HK-2 (cell line): ENCODE measurements at regions not wholly inside any gene's neighbourhood (a gene's known extent, or its start where the extent isn't known, plus 50 kb on each side); places are given as distances from the start of the nearest gene placed in this dataset.

Source experiments
- DNase-seq: peaks from one replicate; pipeline ENCODE4 v3.0.0-alpha.2; 2018; ENCODE audit not compliant: unreplicated experiment

DNA sequence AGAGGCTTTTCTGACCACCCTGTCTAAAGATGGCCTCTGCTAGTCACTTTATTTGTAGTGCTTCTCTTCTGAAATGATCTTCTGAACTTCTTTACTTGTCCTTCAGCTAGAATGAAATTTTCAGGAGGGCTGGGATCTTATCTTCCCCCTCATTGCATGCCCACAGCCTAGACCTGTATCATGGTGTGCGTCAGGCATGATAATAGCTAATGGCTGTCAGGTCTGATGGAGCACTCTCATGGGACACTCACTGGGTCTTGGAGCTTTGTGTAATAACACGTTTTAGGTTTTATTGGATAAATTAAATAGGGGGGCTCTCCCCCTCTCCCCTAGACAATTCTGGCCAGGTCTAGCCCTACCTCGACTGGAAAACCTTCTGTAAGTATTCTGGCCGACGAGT lies 97.1 kb upstream of the NRXN3 start:
- no peak for DNase-seq

DNA sequence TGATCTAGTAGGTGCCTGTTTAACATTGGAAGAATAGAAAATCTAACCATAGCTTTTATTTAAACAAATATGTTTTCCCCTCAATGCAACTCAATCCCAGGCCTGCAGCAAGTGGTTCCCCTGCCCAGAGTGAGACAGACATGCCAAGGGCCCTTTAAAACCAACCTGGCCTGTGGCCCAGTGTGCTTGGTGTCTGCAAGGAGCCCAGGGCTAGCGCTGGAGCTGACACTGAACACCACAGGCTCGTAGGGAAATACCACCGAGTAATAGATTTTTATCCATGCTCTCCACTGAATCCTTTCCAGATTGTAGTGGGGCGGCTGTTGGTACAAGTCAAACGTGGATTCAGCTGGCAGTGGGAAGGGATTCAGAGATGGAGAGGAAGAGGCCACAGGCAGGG lies 95.6 kb upstream of the NRXN3 start:
- no peak for DNase-seq

DNA sequence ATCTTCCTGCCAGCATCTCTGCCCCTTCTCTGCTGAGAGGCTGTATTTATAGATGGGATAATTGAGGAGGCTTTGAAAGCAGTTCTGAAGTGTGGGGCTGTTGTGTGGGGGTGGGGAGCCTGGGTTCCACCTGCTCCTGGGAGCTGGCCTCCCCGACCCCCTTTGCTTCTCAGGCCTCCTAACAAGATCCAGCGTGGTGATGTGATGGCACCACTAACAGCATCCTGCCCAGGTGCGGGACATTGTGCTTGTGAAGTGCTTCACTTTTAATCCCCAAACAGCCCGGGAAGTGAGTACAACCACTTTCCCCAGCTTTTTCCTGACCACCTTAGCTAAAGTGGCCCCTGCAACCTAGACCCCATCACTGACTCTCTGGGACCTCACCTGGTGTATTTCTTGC lies 95.1 kb upstream of the NRXN3 start:
- no peak for DNase-seq

DNA sequence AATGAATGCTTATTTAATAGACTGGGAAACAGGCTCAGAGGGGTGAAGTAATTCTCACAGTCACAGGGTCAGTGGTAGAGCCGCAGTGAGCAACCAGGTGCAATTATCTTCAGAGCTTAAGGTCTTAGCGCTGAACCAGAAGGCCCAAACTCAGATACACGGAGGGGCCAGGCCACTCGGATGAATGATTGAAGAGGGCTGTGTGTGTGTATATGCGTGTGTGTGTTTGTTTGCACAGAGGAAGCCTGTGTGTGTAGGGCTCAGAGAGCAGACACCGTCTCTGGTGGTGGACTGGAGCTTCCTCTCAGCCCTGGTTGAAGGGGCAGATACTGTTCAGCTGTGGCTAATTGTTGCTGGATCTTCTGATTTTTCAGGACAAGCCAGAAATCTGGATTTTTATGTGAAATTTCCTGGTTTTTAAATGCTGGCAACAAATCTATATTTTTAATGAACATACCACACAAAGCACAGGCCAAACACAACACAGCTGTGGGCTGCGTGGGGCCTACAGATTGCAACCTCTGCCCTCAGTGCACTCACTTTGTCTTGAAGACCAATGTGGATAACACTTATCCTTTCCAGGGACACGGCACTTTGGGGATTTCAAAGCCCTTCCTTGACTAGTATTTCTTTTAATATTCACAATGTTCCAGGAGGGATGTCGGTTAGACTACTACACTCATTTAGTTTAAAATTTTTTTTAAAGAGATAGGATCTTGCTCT lies 94.5 kb upstream of the NRXN3 start:
- DNase-seq: no peak

DNA sequence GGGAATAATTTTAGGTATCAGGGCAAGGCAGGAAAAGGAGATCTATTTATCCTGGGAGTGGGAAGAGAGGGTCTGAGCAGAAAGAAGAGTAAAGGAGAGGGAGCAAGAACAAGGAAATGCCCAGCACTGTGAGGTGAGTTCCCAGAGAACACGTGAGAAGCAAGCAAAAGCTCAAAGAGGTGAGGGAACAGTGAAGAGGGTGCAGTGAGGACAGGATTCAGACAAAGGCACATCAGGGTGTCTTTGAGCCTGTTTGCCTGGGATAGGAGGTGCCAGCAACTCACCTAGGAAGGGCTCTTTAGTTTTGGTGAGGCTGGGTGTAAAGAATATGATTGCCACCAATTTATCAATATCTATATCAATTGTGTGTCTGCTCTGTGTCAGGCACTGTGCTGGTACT lies 88.9 kb upstream of the NRXN3 start:
- no peak for DNase-seq

DNA sequence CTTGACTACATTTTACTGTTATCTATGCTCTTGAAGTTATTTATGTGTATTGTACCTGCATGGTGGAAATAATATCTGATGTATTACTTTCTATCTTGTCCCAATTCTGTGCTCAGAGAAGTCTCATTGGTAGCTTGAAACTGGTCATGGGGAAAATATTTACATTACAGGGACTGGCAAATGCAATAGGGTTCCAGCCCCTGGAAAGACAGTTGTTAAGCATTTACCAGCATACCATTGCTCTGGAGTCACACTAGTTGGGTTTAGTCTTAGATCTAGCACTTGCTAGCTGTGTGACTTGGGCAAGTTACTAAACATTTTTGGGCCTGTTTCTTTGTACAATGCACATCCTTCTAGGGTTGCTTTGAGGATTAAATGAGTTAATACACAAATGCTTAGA lies 86.3 kb upstream of the NRXN3 start:
- peak; percentile 6 for DNase-seq

DNA sequence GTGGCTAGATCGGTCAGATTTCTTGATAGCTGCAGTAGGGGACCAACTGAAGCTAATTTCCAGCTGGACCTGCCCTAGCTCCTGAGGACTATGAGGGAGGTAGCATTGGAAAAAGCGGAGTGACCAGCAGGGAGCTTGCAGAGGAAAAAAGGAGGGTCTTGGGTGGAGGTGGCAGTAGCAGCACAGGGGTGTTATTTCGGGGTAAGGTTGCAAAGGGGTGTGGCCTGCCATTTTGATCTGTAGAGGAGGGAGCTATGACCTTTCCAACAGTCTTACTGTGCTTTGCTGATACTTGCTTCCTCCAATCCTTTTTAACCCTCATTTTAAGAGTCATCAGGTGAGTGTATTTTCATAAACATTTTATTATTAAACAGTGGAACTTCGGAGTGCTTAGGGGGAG lies 83.8 kb upstream of the NRXN3 start:
- DNase-seq: no peak

DNA sequence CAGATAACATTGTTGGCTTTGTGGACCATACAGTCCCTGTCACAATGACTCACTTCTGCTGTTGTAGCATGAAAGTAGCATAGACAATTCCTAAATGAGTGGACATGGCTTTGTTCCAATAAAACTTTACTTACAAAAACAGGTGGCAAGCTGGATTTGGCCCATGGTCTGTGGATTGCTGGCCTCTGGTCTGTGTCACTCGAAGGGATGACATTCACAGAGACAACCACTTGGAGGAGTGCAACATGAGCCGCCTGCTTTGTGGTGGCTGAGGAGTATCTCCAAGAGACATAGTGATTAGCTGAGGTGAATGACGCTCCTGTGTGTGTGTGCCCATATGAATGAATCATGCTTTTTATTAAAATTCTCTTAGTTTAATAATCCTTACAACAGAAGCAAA lies 81.3 kb upstream of the NRXN3 start:
- no peak for DNase-seq

DNA sequence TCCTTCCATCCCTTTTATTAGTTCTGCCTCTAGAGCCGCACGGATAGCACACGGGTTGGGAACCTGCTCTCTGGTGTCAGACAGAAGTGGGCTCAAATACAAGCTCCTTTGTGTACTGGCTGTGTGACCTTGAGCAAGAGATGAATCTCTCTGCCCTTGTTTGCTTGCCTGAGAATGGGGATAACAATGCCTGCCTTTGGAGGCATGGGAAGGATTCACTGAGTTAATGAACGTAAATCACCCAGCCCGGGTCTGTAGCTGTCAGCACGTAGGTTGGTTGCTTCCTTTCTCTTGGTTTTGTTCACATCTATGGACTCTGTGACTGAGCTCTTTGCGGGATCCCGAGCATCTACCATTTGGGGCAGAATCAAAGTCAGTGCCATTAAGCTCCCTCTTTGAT lies 79.3 kb upstream of the NRXN3 start:
- no peak for DNase-seq

DNA sequence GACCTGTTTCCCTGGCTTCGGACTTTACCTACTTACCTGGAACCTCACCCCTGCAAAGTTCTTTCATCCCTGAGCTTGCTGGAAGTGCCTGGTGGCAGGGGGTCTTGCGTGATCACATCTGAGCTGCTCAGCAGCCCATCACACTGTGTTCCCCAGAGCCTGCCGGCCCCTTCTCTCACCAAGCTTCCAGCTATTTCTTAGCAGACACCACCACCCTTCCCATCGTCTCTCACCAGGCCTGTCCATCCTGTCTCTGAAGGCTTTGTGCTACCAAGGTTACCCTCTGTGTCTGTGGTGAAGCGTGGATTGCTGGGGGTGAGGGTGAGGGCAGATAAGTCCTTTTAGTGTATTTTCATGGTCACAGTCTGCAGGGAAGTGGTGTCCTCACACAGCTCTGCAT lies 78.8 kb upstream of the NRXN3 start:
- DNase-seq: no peak

DNA sequence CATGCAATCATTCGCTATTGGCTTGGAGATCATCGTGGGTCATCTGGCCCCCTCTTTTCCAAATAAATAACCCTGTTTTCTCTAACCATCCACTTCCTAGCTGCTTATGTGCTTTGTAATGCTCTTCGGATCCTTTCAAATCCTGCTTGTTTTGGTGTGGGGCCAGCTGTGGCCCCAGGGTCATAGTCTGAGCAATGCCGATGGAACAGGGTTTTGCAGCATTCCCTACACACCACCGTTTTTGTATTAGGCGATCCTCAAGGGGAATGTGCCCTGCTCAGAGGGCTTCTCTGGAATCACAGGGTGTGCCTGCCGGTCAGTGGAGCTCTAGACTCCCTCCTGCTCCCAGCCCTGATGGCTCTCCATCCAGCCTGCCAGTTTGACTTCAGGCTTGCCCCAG lies 78.1 kb upstream of the NRXN3 start:
- no peak for DNase-seq

DNA sequence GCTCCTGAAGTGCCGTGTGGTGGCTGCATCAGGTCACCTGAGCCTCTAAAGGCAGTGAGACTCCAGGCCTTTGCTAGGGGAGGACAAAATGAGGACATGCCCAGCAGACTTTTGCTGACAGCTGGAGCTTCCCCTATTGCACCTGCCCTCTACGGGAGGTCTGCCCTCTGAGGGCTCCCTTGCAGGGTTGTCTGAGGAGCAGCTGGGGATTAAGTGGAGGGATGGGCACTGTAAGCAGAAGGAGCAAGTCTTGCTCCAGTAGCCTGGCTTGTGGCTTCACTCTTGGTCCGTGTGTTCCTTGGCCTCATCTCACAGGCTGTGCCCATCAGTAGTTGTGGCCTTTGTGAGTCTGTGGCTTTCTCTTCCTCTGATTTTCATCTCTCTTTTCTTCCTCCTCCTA lies 66.9 kb upstream of the NRXN3 start:
- DNase-seq: no peak

DNA sequence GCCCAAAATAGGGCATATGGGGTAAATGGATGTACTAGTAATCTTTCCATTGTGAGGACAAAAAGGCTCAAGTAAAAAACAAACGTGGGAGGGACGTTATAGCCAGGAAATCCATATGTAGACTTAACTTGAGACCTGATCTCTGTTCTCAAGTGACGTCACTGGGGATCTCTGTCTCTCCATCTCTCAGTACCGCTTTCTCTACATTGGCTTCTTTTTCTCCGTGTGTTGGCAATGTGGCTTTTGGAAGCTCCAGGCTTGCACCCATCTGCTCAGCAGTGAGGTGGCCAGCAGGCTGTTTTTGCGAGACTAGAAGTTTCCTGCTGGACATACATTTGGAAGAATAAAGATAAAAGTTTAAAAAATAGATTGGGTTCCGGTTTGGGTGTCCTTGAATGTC lies 66.0 kb upstream of the NRXN3 start:
- DNase-seq: no peak

DNA sequence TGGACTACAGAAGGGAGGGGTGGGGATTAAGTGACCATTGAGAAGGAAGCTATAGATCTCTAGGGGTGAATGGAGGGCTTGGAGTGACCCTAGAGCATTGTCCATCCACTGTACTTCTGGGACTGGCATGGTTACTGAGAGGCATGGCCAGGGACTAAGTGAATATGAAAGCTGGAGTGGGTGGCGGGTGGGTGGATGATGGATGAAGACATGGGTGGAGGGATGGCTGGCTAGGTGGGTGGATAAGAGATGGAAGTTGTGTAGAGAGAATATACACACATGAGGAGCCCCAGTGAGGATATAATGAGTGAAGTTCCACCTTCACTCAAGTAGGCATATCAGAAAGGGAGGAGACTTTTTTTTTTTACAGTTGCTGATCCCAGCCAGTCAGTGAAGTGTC lies 65.5 kb upstream of the NRXN3 start:
- DNase-seq: no peak

DNA sequence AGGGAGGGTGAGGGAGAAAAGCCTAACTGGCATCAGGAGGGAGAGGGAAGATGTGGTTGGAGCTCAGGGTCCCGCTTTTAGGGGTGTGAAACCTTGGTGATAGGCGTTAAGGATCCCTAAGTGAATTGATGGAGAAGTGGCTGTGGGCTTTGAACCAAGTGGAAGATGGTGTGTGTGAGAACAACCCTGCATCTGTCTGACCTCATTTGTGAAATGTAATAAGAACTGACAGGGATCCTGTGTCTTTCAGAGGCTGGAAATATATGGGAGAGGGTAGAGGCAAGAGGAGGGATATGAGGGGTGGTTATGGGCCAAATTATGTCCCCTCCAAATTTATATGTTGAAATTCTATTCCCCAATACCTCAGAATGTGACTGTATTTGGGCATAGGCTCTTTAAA lies 63.8 kb upstream of the NRXN3 start:
- DNase-seq: no peak

DNA sequence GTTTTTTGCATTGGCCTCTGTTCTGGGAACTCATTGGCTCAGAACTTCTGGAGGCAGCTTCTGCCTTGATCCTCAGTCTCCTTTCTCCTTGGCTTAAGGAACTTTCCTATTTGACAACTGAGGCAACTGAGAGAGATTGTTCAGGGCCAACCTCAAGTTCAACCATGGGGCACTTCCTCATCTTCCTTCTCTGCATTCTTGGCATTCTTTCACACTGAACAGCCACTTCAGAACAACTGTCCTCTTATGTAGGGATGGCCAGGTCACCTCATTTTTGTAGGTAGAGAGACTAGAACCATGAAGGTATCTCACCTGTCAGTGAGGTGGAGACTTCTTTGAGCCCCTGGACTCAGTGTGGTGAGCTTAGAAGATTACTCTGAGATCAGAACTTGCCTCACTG lies 63.0 kb upstream of the NRXN3 start:
- DNase-seq: no peak

DNA sequence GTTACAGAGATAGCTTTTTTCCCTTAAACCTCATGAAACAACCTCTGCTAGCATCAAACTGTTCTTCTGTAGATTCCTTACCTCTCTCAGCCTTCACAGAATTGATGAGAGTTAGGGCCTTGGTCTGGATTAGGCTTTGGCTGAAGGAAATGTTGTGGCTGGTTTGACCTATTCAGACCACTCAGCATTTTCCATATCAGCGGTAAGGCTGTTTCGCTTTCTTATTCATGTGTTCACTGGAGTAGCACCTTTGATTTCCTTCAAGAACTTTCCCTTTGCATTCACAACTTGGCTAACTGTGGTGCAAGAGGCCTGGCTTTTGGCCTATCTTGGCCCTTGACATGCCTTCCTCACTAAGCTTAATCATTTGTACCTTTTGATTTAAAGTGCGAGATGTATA lies 50.7 kb upstream of the NRXN3 start:
- DNase-seq: no peak
